Thoracic aorta (tissue), 2 donors: ENCODE measurements at regions not wholly inside any gene's neighbourhood (a gene's known extent, or its start where the extent isn't known, plus 50 kb on each side); places are given as distances from the start of the nearest gene placed in this dataset.
"Not testable (repeated sequence)": the region's sequence is repeated elsewhere in the genome, so short reads cannot be mapped to it uniquely, and the experiment has no call there.

Experiments used
- ATAC-seq: fragments of 150-250 bp; one replicate; pipeline ENCODE4 v1.8.0; 2017; ENCODE audit warnings: low read depth; ENCODE audit not compliant: insufficient number of reproducible peaks, low FRiP score
- DNase-seq: peaks from one replicate; pipeline ENCODE4 v3.0.0-alpha.2; 2020; ENCODE audit warnings: low spot score
- H3K27ac ChIP-seq, 2 donors: fragments of 200-600 bp; sonication (generic); 1 replicate in 1 of 2; 2 replicates in 1 of 2; pipeline ENCODE4 v1.5.1; 2016; ENCODE audit warnings: mild to moderate bottlenecking in 2 of 2, moderate library complexity in 2 of 2
- H3K27me3 ChIP-seq: fragments of 200-600 bp; sonication (generic); replicated peaks from 2 replicates; pipeline ENCODE4 v1.6.0; 2016; ENCODE audit warnings: mild to moderate bottlenecking; ENCODE audit not compliant: insufficient read depth
- H3K36me3 ChIP-seq: fragments of 200-600 bp; sonication (generic); one replicate; pipeline ENCODE4 v1.5.1; 2016
- H3K4me1 ChIP-seq, 2 donors: fragments of 200-600 bp; sonication (generic); 1 replicate in 1 of 2; 2 replicates in 1 of 2; pipeline versions ENCODE4 v1.5.1 to v1.6.0; 2016; ENCODE audit warnings: low read depth in 2 of 2, mild to moderate bottlenecking in 1 of 2; ENCODE audit not compliant: control insufficient read depth in 1 of 2
- H3K4me3 ChIP-seq: fragments of 200-600 bp; sonication (generic); 2 replicates; pipeline ENCODE4 v1.5.1; 2016; ENCODE audit warnings: mild to moderate bottlenecking
- H3K9me3 ChIP-seq: fragments of 200-600 bp; sonication (generic); 2 replicates; pipeline ENCODE4 v1.5.1; 2016
- CTCF ChIP-seq: fragments of 200-600 bp; sonication (generic); IDR thresholded peaks from one replicate; pipeline ENCODE4 v1.5.1; 2019; ENCODE audit warnings: antibody characterized with exemption

- H3K9me3 ChIP-seq, result no peaks in the 10 kb centered on the region
- H3K27ac ChIP-seq, result no peak overlapping the region
- DNase-seq (no peak), ATAC-seq (no peak)
- peaks cover 0 to 12% of the 10 kb centered on the region in 2 donors for H3K4me1 ChIP-seq
- H3K36me3 ChIP-seq, result no peaks in the 10 kb centered on the region
- no peak overlapping the region for H3K4me3 ChIP-seq
- H3K27me3 ChIP-seq, result no peaks in the 10 kb centered on the region
- no peak for TF ChIP-seq CTCF
These were observed 67.5 kb upstream of the P3H2 start for GRCh38 chr3:190188197-190188596.

GRCh38 chr3:190183121-190183520 is 62.4 kb upstream of the P3H2 start:
- no peaks in the 10 kb centered on the region for H3K9me3 ChIP-seq
- no peak overlapping the region for H3K4me3 ChIP-seq
- DNase-seq (no peak), ATAC-seq (peak; percentile 59)
- peaks cover 0 to 14% of the 10 kb centered on the region in 2 donors for H3K4me1 ChIP-seq
- H3K27ac ChIP-seq, result no peak overlapping the region
- H3K27me3 ChIP-seq, result no peaks in the 10 kb centered on the region
- H3K36me3 ChIP-seq, result no peaks in the 10 kb centered on the region
- no peak for TF ChIP-seq CTCF

GRCh38 chr3:190182418-190183043 is 61.8 kb upstream of the P3H2 start:
- Histone ChIP-seq H3K36me3 (no peaks in the 10 kb centered on the region), H3K9me3 (no peaks in the 10 kb centered on the region), H3K27me3 (no peaks in the 10 kb centered on the region), H3K27ac (no peak overlapping the region), H3K4me3 (no peak overlapping the region), H3K4me1 (peaks cover 0 to 14% of the 10 kb centered on the region in 2 donors)
- no peak for TF ChIP-seq CTCF
- DNase-seq (no peak), ATAC-seq (no peak)

GRCh38 chr3:190180268-190180667 is 59.6 kb upstream of the P3H2 start:
- Histone ChIP-seq H3K4me3 (no peak overlapping the region), H3K36me3 (no peaks in the 10 kb centered on the region), H3K27me3 (no peaks in the 10 kb centered on the region), H3K27ac (no peak overlapping the region), H3K4me1 (peaks cover 0 to 14% of the 10 kb centered on the region in 2 donors), H3K9me3 (no peaks in the 10 kb centered on the region)
- ATAC-seq (no peak), DNase-seq (no peak)
- TF ChIP-seq CTCF, result no peak

- Histone ChIP-seq H3K4me1 (peaks cover 0 to 8% of the 10 kb centered on the region in 2 donors), H3K27me3 (no peaks in the 10 kb centered on the region), H3K9me3 (no peaks in the 10 kb centered on the region), H3K4me3 (no peak overlapping the region), H3K27ac (no peak overlapping the region), H3K36me3 (no peaks in the 10 kb centered on the region)
- no peak for TF ChIP-seq CTCF
- DNase-seq (no peak), ATAC-seq (no peak)
These were observed 58.1 kb upstream of the P3H2 start for GRCh38 chr3:190178779-190179178.

- H3K27me3 ChIP-seq, H3K4me1 ChIP-seq, H3K27ac ChIP-seq, H3K9me3 ChIP-seq, ATAC-seq, DNase-seq, H3K36me3 ChIP-seq, H3K4me3 ChIP-seq: not testable (repeated sequence)
These were observed 56.3 kb upstream of the P3H2 start for GRCh38 chr3:190176933-190177525.

- not testable (repeated sequence) for H3K27ac ChIP-seq, H3K9me3 ChIP-seq, H3K4me1 ChIP-seq, H3K27me3 ChIP-seq, H3K4me3 ChIP-seq, DNase-seq, H3K36me3 ChIP-seq, ATAC-seq
These were observed 55.4 kb upstream of the P3H2 start for GRCh38 chr3:190176106-190176505.
